Neuronal stem cell (in vitro differentiated cells): ENCODE measurements at regions not wholly inside any gene's neighbourhood (a gene's known extent, or its start where the extent isn't known, plus 50 kb on each side); places are given as distances from the start of the nearest gene placed in this dataset.

Experiments
- DNase-seq: peaks from one replicate; pipeline ENCODE4 v3.0.0-alpha.2; 2013; ENCODE audit warnings: low spot score
- H2AFZ ChIP-seq: one replicate; pipeline ENCODE4 v1.6.1; 2013; ENCODE audit warnings: mild to moderate bottlenecking, low read length, inconsistent platforms
- H2AK5ac ChIP-seq: 2 replicates; pipeline ENCODE4 v1.6.1; 2013; ENCODE audit warnings: low read depth, mild to moderate bottlenecking, inconsistent platforms, low read length, moderate library complexity, mixed read lengths
- H2BK120ac ChIP-seq: 2 replicates; pipeline ENCODE4 v1.6.1; 2013; ENCODE audit warnings: low read depth, mild to moderate bottlenecking, inconsistent platforms, low read length, moderate library complexity, mixed read lengths
- H2BK12ac ChIP-seq: one replicate; pipeline ENCODE4 v1.6.1; 2013; ENCODE audit warnings: low read length, inconsistent platforms
- H2BK15ac ChIP-seq: 2 replicates; pipeline ENCODE4 v1.6.1; 2013; ENCODE audit warnings: mild to moderate bottlenecking, low read length, inconsistent platforms, mixed read lengths
- H2BK5ac ChIP-seq: one replicate; pipeline ENCODE4 v1.6.1; 2013; ENCODE audit warnings: inconsistent platforms, mild to moderate bottlenecking, low read length, moderate library complexity
- H3K14ac ChIP-seq: one replicate; pipeline ENCODE4 v1.6.1; 2013; ENCODE audit warnings: low read length, inconsistent platforms
- H3K18ac ChIP-seq: 2 replicates; pipeline ENCODE4 v1.6.1; 2013; ENCODE audit warnings: low read length, inconsistent platforms
- H3K23ac ChIP-seq: 2 replicates; pipeline ENCODE4 v1.6.1; 2013; ENCODE audit warnings: low read depth, mild to moderate bottlenecking, mixed read lengths, low read length, inconsistent platforms; ENCODE audit not compliant: poor library complexity
- H3K27ac ChIP-seq: replicated peaks from 3 replicates; pipeline ENCODE4 v1.5.1; 2013; ENCODE audit warnings: low read length, inconsistent platforms
- H3K27me3 ChIP-seq, 3 experiments: 2 replicates each; pipeline ENCODE4 v1.6.1; 2013; ENCODE audit warnings: low read length in 3 of 3, mild to moderate bottlenecking in 2 of 3, inconsistent platforms in 1 of 3, low read depth in 1 of 3, mixed read lengths in 1 of 3, moderate library complexity in 1 of 3; ENCODE audit not compliant: control insufficient read depth in 3 of 3, insufficient read depth in 3 of 3
- H3K36me3 ChIP-seq, 2 donors: replicated peaks in 1 of 2; 2 replicates each; pipeline ENCODE4 v1.6.1; 2013; ENCODE audit warnings: low read length in 2 of 2; ENCODE audit not compliant: control insufficient read depth in 2 of 2, insufficient read depth in 2 of 2
- H3K4ac ChIP-seq: 2 replicates; pipeline ENCODE4 v1.6.1; 2013; ENCODE audit warnings: inconsistent platforms, mild to moderate bottlenecking, low read length, moderate library complexity
- H3K4me1 ChIP-seq, 2 donors: 1 replicate in 1 of 2; 2 replicates in 1 of 2; pipeline ENCODE4 v1.6.1; 2013; ENCODE audit warnings: low read length in 2 of 2, low read depth in 1 of 2; ENCODE audit not compliant: control insufficient read depth in 2 of 2, insufficient read depth in 1 of 2
- H3K4me2 ChIP-seq: one replicate; pipeline ENCODE4 v1.6.1; 2013; ENCODE audit warnings: mild to moderate bottlenecking, low read length, inconsistent platforms; ENCODE audit not compliant: insufficient read depth, poor library complexity, severe bottlenecking
- H3K4me3 ChIP-seq, 2 donors: 2 replicates each; pipeline ENCODE4 v1.5.1; 2013; ENCODE audit warnings: low read length in 2 of 2, mild to moderate bottlenecking in 2 of 2, inconsistent platforms in 1 of 2, moderate library complexity in 1 of 2
- H3K79me1 ChIP-seq: one replicate; pipeline ENCODE4 v1.6.1; 2013; ENCODE audit warnings: low read depth, mild to moderate bottlenecking, inconsistent platforms, low read length, moderate library complexity
- H3K9ac ChIP-seq: one replicate; pipeline ENCODE4 v1.6.1; 2013; ENCODE audit warnings: mild to moderate bottlenecking, low read depth, low read length, inconsistent platforms; ENCODE audit not compliant: poor library complexity
- H3K9me3 ChIP-seq, 2 donors: replicated peaks in 1 of 2; 2 replicates each; pipeline versions ENCODE3 to v1.6.1; 2013; ENCODE audit warnings: low read length in 2 of 2, mild to moderate bottlenecking in 2 of 2, inconsistent platforms in 1 of 2, low read depth in 1 of 2, mixed read lengths in 1 of 2, moderate library complexity in 1 of 2; ENCODE audit not compliant: control insufficient read depth in 2 of 2, insufficient read depth in 1 of 2
- H4K8ac ChIP-seq: one replicate; pipeline ENCODE4 v1.6.1; 2013; ENCODE audit warnings: low read depth, mild to moderate bottlenecking, inconsistent platforms, low read length, moderate library complexity
- H4K91ac ChIP-seq: one replicate; pipeline ENCODE4 v1.6.1; 2013; ENCODE audit warnings: low read length, low read depth, mild to moderate bottlenecking, inconsistent platforms; ENCODE audit not compliant: poor library complexity
- WGBS, 2 donors: extraction: QIAGEN DNeasy Blood & Tissue Kit; methylation state at CpG; one replicate each; pipeline ENCODE4 v1.1.7; 2013; ENCODE audit warnings: missing lambda C conversion rate in 2 of 2, mixed read lengths in 1 of 2; ENCODE audit not compliant: insufficient read length in 2 of 2, insufficient replicate concordance in 1 of 2; ENCODE audit errors: extremely low coverage in 2 of 2; 5-methylcytosine and 5-hydroxymethylcytosine counted together

DNA sequence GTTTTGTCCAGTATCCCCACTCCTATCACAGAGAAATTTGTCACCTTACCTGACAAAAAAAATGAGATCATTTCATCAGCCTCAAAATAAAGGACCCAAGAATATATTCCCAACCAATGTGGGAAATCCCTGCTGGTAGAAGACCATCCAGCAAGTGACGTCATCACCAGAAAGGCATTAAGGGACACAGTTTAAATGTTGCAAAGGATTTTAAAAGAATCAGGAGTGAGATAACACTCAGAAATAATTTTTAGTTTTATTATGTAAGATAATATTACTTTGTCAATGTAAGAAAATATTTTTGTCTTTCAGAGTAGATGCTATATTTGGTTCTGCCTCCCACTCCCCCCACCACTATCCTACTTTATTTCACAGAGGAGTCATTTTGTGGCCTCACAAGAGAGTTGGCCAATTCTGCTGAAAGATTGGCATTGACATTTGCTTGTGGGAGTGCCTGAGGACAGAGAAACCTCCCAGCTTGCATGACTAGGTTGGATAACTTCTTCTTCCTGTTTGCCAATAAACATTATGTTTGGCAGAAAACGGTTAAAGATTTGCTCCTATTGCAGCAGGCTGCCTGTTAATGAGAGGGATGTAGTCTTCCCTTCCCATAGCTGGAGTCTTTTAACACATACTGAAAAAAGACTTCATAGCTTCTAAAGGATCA, 288.6 kb upstream of the DAB2 start:
- no peaks in the 10 kb centered on the region for H3K79me1 ChIP-seq
- no peak overlapping the region for H3K27ac ChIP-seq
- no peak overlapping the region for H3K18ac ChIP-seq
- H4K8ac ChIP-seq: no peak overlapping the region
- H3K4me3 ChIP-seq: no peak overlapping the region
- no peak overlapping the region for H4K91ac ChIP-seq
- no peaks in the 10 kb centered on the region for H3K9me3 ChIP-seq
- H3K9ac ChIP-seq: no peak overlapping the region
- no peak overlapping the region for H2BK15ac ChIP-seq
- H3K27me3 ChIP-seq: no peaks in the 10 kb centered on the region
- H3K14ac ChIP-seq: no peak overlapping the region
- H2BK120ac ChIP-seq: no peak overlapping the region
- H2AFZ ChIP-seq: no peak overlapping the region
- H3K4ac ChIP-seq: no peak overlapping the region
- no peak overlapping the region for H3K4me2 ChIP-seq
- H3K36me3 ChIP-seq: no peaks in the 10 kb centered on the region
- H2BK12ac ChIP-seq: no peak overlapping the region
- no CpG with 5 or more reads among the region's 2 CpGs for WGBS, 2 donors
- H2BK5ac ChIP-seq: no peak overlapping the region
- H3K4me1 ChIP-seq: no peaks in the 10 kb centered on the region
- H2AK5ac ChIP-seq: no peak overlapping the region
- DNase-seq: no peak
- H3K23ac ChIP-seq: no peak overlapping the region

DNA sequence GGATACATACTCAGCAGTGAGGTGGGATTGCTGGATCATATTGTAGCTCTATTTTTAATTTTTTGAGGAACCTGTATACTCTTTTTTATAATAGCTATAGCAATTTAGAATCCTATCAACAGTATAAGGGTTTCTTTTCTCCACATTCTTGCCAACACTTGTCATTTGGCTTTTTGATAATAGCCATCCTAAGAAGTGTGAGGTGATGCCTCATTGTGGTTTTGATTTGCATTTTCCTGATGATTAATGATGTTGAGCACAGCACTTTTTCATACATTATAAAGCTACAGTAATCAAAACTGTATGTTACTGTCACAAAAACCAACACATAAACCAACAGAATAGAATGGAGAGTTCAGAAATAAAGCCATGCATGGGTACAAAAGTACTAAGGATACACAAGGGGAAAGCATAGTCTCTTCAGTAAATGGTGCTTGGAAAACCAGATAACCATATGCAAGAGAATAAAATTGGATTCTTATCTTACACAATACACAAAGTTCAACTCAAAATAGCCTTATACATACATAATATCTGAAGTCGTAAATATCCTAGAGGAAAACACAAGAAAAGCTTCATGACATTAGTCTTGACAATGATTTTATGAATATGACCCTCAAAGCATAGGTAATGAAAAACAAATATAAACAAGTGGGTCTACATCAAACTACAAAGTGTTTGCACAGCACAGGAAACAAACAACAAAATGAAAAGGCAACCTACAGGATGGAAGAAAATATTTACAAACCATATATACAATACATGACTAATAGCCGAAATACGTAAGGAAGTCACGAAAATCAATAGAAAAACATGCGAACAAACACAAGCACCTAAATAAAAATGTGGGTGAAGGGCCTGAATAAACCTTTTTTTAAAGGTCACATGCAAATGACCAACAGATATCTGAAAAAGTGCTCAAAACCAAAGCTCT, 287.8 kb upstream of the DAB2 start:
- Histone ChIP-seq H3K4me1 (no peaks in the 10 kb centered on the region), H3K9ac (no peak overlapping the region), H2AFZ (no peak overlapping the region), H2AK5ac (no peak overlapping the region), H4K8ac (no peak overlapping the region), H3K79me1 (no peaks in the 10 kb centered on the region), H2BK15ac (no peak overlapping the region), H3K4me3 (no peak overlapping the region), H3K4me2 (no peak overlapping the region), H3K27ac (no peak overlapping the region), H3K4ac (no peak overlapping the region), H2BK12ac (no peak overlapping the region), H4K91ac (no peak overlapping the region), H2BK5ac (no peak overlapping the region), H3K14ac (no peak overlapping the region), H3K23ac (no peak overlapping the region), H3K27me3 (no peaks in the 10 kb centered on the region), H3K9me3 (no peaks in the 10 kb centered on the region), H3K18ac (no peak overlapping the region), H2BK120ac (no peak overlapping the region), H3K36me3 (no peaks in the 10 kb centered on the region)
- no peak for DNase-seq
- no CpG with 5 or more reads among the region's 5 CpGs for WGBS, 2 donors

- Histone ChIP-seq H3K36me3 (no peaks in the 10 kb centered on the region), H2AFZ (no peak overlapping the region), H3K4me3 (no peak overlapping the region), H4K8ac (no peak overlapping the region), H3K79me1 (no peaks in the 10 kb centered on the region), H4K91ac (no peak overlapping the region), H2BK12ac (no peak overlapping the region), H2BK120ac (no peak overlapping the region), H3K23ac (no peak overlapping the region), H3K4me1 (no peaks in the 10 kb centered on the region), H3K9ac (no peak overlapping the region), H2BK5ac (no peak overlapping the region), H3K27me3 (no peaks in the 10 kb centered on the region), H2AK5ac (no peak overlapping the region), H3K4ac (no peak overlapping the region), H3K4me2 (no peak overlapping the region), H2BK15ac (no peak overlapping the region), H3K14ac (no peak overlapping the region), H3K27ac (no peak overlapping the region), H3K9me3 (no peaks in the 10 kb centered on the region), H3K18ac (no peak overlapping the region)
- no peak for DNase-seq
Observed at GRCh38 chr5:39711821-39712220, 287.0 kb upstream of the DAB2 start.

DNA sequence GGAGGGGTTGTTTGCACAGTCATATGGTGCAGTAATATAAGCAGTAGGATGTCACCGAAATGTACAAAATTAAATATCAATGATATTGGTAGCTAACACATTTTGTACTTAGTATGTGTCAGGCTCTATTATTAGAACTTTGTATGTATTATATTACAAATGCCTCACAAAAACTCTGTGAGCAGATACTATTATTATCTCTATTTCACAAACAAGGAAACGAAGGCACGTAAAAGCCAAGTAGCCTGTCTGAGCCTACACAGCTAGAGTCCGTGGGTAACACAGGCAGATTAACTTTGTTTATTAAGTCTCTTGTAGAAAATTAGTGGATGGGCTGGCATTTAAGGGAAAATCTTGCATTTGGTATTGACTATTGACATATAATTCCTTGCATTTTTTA, 284.3 kb upstream of the DAB2 start:
- Histone ChIP-seq H2AFZ (no peak overlapping the region), H2BK12ac (no peak overlapping the region), H3K27ac (no peak overlapping the region), H2BK15ac (no peak overlapping the region), H3K14ac (no peak overlapping the region), H4K8ac (no peak overlapping the region), H3K79me1 (no peaks in the 10 kb centered on the region), H3K4me1 (no peaks in the 10 kb centered on the region), H4K91ac (no peak overlapping the region), H3K18ac (no peak overlapping the region), H2AK5ac (no peak overlapping the region), H3K27me3 (no peaks in the 10 kb centered on the region), H3K23ac (no peak overlapping the region), H3K36me3 (no peaks in the 10 kb centered on the region), H3K4me3 (no peak overlapping the region), H3K4ac (no peak overlapping the region), H3K9ac (no peak overlapping the region), H2BK5ac (no peak overlapping the region), H3K4me2 (no peak overlapping the region), H2BK120ac (no peak overlapping the region), H3K9me3 (no peaks in the 10 kb centered on the region)
- no CpG with 5 or more reads among the region's 4 CpGs for WGBS, 2 donors
- DNase-seq: no peak
